ENCODE measurements at regions not wholly inside any gene's neighbourhood (a gene's known extent, or its start where the extent isn't known, plus 50 kb on each side); places are given as distances from the start of the nearest gene placed in this dataset.

- ChIA-PET POLR2A (interaction anchor here (0.6 kb wide), 1 partner anchor 410 kb away, joined by 3 read pairs; no protein-coding TSS in a partner anchor), CTCF (no interaction called here)
- DNase-seq (ENCODE audit: extremely low spot score): no peak
- TF ChIP-seq SP1 (IDR thresholded peaks at IDR 0.05): no peak
- no peak for TF ChIP-seq L3MBTL2 (conservative IDR thresholded peaks at IDR 0.05)
- TF ChIP-seq TARDBP (IDR thresholded peaks at IDR 0.05): no peak
- no peak for TF ChIP-seq FOXK2 (IDR thresholded peaks at IDR 0.05)
- TF ChIP-seq FOXM1 (IDR thresholded peaks at IDR 0.05; ENCODE audit: borderline replicate concordance): no peak
- TF ChIP-seq FOXA1 (IDR thresholded peaks at IDR 0.05): no peak
- TF ChIP-seq ZNF384 (IDR thresholded peaks at IDR 0.05): no peak
- TF ChIP-seq NFRKB (IDR thresholded peaks at IDR 0.05): no peak
- no peak for TF ChIP-seq BHLHE40 (IDR thresholded peaks at IDR 0.05; ENCODE audit: borderline replicate concordance)
- no peak for TF ChIP-seq HDGF (IDR thresholded peaks at IDR 0.05; ENCODE audit: borderline replicate concordance)
- no peak for TF ChIP-seq PKNOX1 (IDR thresholded peaks at IDR 0.05)
- no peak for TF ChIP-seq LEF1 (IDR thresholded peaks at IDR 0.05; ENCODE audit: borderline replicate concordance)
- no peak for TF ChIP-seq SUZ12 (IDR thresholded peaks at IDR 0.05)
- TF ChIP-seq ARNT (IDR thresholded peaks at IDR 0.05): no peak
- no peak for TF ChIP-seq ELF4 (IDR thresholded peaks at IDR 0.05)
These were observed 76.4 kb upstream of the MTNR1B start for GRCh38 chr11:92892802-92893684.

GRCh38 chr11:92894197-92894596 lies 75.3 kb upstream of the MTNR1B start:
- DNase-seq (ENCODE audit: extremely low spot score): no peak
- ChIA-PET CTCF (no interaction called here), POLR2A (interaction anchor here (0.6 kb wide), 1 partner anchor 412 kb away, joined by 3 read pairs; no protein-coding TSS in a partner anchor)
- TF ChIP-seq L3MBTL2 (conservative IDR thresholded peaks at IDR 0.05) (no peak), TARDBP (IDR thresholded peaks at IDR 0.05) (no peak), BHLHE40 (IDR thresholded peaks at IDR 0.05; ENCODE audit: borderline replicate concordance) (no peak), FOXA1 (IDR thresholded peaks at IDR 0.05) (no peak), FOXK2 (IDR thresholded peaks at IDR 0.05) (no peak)

DNA sequence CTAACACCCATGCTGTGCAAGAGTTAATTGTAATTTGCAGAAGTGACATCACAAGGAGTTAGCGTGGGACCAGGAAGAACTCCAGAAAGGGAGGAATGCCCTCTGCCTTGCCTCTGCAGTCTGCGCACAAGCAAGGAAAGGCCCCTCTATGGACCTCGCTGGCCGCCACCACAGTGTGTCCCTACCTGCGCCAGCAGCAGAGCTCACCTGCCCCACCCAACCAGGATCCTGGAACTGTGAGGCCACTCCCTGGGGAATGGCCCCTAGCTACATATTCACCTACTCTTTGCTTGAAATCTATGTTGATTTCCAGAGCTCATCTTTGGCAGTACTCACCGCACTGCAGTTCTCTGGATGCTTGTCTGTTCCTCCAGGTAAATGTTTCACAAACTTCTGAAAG lies 72.0 kb upstream of the MTNR1B start:
- TF ChIP-seq L3MBTL2 (conservative IDR thresholded peaks at IDR 0.05): no peak
- TF ChIP-seq FOXA1 (IDR thresholded peaks at IDR 0.05): no peak
- no peak for TF ChIP-seq ELF4 (IDR thresholded peaks at IDR 0.05)
- no peak for TF ChIP-seq SUZ12 (IDR thresholded peaks at IDR 0.05)
- TF ChIP-seq ZNF384 (IDR thresholded peaks at IDR 0.05): no peak
- no peak for TF ChIP-seq ARNT (IDR thresholded peaks at IDR 0.05)
- no peak for TF ChIP-seq FOXK2 (IDR thresholded peaks at IDR 0.05)
- no peak for TF ChIP-seq TARDBP (IDR thresholded peaks at IDR 0.05)
- TF ChIP-seq LEF1 (IDR thresholded peaks at IDR 0.05; ENCODE audit: borderline replicate concordance): no peak
- TF ChIP-seq CTBP1 (IDR thresholded peaks at IDR 0.05; ENCODE audit: borderline replicate concordance): no peak
- no peak for TF ChIP-seq SP1 (IDR thresholded peaks at IDR 0.05)
- TF ChIP-seq HDGF (IDR thresholded peaks at IDR 0.05; ENCODE audit: borderline replicate concordance): no peak
- no peak for TF ChIP-seq PKNOX1 (IDR thresholded peaks at IDR 0.05)
- no peak for TF ChIP-seq BHLHE40 (IDR thresholded peaks at IDR 0.05; ENCODE audit: borderline replicate concordance)
- no peak for TF ChIP-seq NFRKB (IDR thresholded peaks at IDR 0.05)
- no peak for TF ChIP-seq FOXM1 (IDR thresholded peaks at IDR 0.05; ENCODE audit: borderline replicate concordance)
- ChIA-PET POLR2A (no interaction called here), CTCF (no interaction called here)
- DNase-seq (ENCODE audit: extremely low spot score): no peak

- TF ChIP-seq BHLHE40 (IDR thresholded peaks at IDR 0.05; ENCODE audit: borderline replicate concordance) (no peak), FOXM1 (IDR thresholded peaks at IDR 0.05; ENCODE audit: borderline replicate concordance) (no peak), PKNOX1 (IDR thresholded peaks at IDR 0.05) (no peak), ZNF384 (IDR thresholded peaks at IDR 0.05) (no peak), HDGF (IDR thresholded peaks at IDR 0.05; ENCODE audit: borderline replicate concordance) (no peak), CTBP1 (IDR thresholded peaks at IDR 0.05; ENCODE audit: borderline replicate concordance) (no peak), TARDBP (IDR thresholded peaks at IDR 0.05) (no peak), SUZ12 (IDR thresholded peaks at IDR 0.05) (no peak), L3MBTL2 (conservative IDR thresholded peaks at IDR 0.05) (no peak), FOXK2 (IDR thresholded peaks at IDR 0.05) (no peak)
- ChIA-PET POLR2A (no interaction called here), CTCF (no interaction called here)
These were observed 67.0 kb upstream of the MTNR1B start for GRCh38 chr11:92902417-92902816.

DNA sequence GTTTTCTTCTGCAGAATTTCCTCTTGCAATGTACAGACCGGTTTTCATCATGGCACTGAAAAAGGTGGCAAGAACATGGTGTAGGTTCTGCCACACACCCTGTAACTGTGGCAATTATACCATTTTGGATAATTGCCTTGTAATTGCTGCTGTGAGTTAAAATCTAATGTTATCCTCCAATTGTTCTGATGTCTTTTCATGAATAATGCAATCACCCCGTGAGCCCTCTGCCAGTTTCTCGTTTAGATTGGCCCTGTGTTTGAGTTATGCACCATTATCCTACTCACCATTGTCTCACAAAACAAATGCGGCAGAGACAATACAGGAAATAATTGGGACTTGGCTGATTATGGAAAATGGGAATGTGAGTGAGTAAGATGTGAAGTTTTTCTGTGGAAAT lies 61.8 kb upstream of the MTNR1B start:
- POLR2A ChIA-PET: no interaction called here
- DNase-seq (ENCODE audit: extremely low spot score): no peak
- no peak for TF ChIP-seq L3MBTL2 (conservative IDR thresholded peaks at IDR 0.05)
- TF ChIP-seq ARNT (IDR thresholded peaks at IDR 0.05): no peak
- no peak for TF ChIP-seq FOXA1 (IDR thresholded peaks at IDR 0.05)
- no peak for TF ChIP-seq CTBP1 (IDR thresholded peaks at IDR 0.05; ENCODE audit: borderline replicate concordance)
- no peak for TF ChIP-seq LEF1 (IDR thresholded peaks at IDR 0.05; ENCODE audit: borderline replicate concordance)
- CTCF ChIA-PET: no interaction called here

More at GRCh38 chr11:92902417-92902816, 67.0 kb upstream of the MTNR1B start:
- no peak for DNase-seq (ENCODE audit: extremely low spot score)

DNA sequence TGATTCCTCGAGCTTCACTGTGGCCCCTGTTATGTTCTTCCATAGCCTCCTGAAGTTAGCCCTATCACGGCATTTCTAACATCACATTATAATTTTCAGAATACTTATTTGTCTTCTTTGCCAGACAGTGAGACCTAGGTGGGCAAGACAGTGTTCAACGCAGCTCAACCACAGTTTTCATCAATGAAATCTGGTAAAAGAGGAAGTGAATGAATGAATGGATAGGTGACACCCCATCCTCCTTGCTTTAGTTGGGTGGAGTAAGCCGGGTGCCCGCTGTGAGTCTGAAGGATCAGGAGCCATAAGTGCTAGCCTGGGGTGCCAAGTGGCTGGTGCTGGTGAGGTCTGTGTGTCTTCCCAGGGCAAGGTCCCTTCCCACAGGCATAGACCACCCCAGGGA lies 60.2 kb upstream of the MTNR1B start:
- DNase-seq (ENCODE audit: extremely low spot score): no peak
- ChIA-PET POLR2A (no interaction called here), CTCF (no interaction called here)
- TF ChIP-seq TARDBP (IDR thresholded peaks at IDR 0.05) (no peak), SUZ12 (IDR thresholded peaks at IDR 0.05) (no peak), NFRKB (IDR thresholded peaks at IDR 0.05) (no peak), ELF4 (IDR thresholded peaks at IDR 0.05) (no peak), SP1 (IDR thresholded peaks at IDR 0.05) (no peak), L3MBTL2 (conservative IDR thresholded peaks at IDR 0.05) (no peak), HDGF (IDR thresholded peaks at IDR 0.05; ENCODE audit: borderline replicate concordance) (no peak), ZNF384 (IDR thresholded peaks at IDR 0.05) (no peak), FOXM1 (IDR thresholded peaks at IDR 0.05; ENCODE audit: borderline replicate concordance) (no peak), FOXA1 (IDR thresholded peaks at IDR 0.05) (no peak), CTBP1 (IDR thresholded peaks at IDR 0.05; ENCODE audit: borderline replicate concordance) (no peak)

All from HEK293T (cell line).